HCT116 (cell line): ENCODE measurements at regions not wholly inside any gene's neighbourhood (a gene's known extent, or its start where the extent isn't known, plus 50 kb on each side); places are given as distances from the start of the nearest gene placed in this dataset.

Source experiments
- ATAC-seq: fragments of 200-7000 bp; cut with Tn5 transposase; 2 replicates; pipeline ENCODE4 v1.9.1; 2020; ENCODE audit warnings: mild to moderate bottlenecking, moderate library complexity
- BruUV-seq: library from RNA; stranded (reverse); fragments of 400-500 nt; replicated peaks from 2 replicates; lab custom pipeline; 2021; lab: Mats Ljungman, UMichigan
- CTCF ChIA-PET: fragments of 300-600 bp; sonication (Branson Sonifier 250); formaldehyde crosslinking; loops from one replicate; lab custom pipeline; 2021; ENCODE audit warnings: antibody characterized with exemption; lab: Charles Lee
- POLR2A ChIA-PET: fragments of 300-600, 350-600 bp; sonication (Branson Sonifier 250); formaldehyde crosslinking; loops from one replicate; lab custom pipeline; 2021; ENCODE audit warnings: antibody characterized with exemption; lab: Charles Lee
- RAD21 ChIA-PET, 2 experiments: fragments of 300-600 bp; sonication (Branson Sonifier 250); formaldehyde crosslinking; loops; one replicate each; lab custom pipeline; 2023; ENCODE audit warnings: low total read pairs in 2 of 2; ENCODE audit not compliant: uncharacterized antibody in 2 of 2, unreplicated experiment in 2 of 2, low non-redundant PET in 1 of 2; lab: Charles Lee
- DNase-seq: peaks from one replicate; pipeline ENCODE4 v3.0.0-alpha.2; 2010; ENCODE audit warnings: low read depth, low spot score
- H2AFZ ChIP-seq: fragments of 200-600 bp; shearing (Covaris generic), sonication (generic); 2 replicates; pipeline ENCODE4 v1.6.1; 2017; ENCODE audit warnings: low read depth, mixed run types, mixed read lengths, antibody characterized with exemption, low read length; ENCODE audit not compliant: poor library complexity, severe bottlenecking
- H3K27ac ChIP-seq: 2 replicates; pipeline ENCODE4 v1.5.1; 2012; ENCODE audit warnings: low read depth, low read length
- H3K27me3 ChIP-seq: fragments of 200-600 bp; sonication (generic); 2 replicates; pipeline ENCODE4 v1.6.1; 2016; ENCODE audit warnings: mixed run types, low read length, mixed read lengths; ENCODE audit not compliant: insufficient read depth
- H3K36me3 ChIP-seq, 2 experiments: fragments of 200-500 bp in 1 of 2; fragments of 200-600 bp in 1 of 2; sonication (Bioruptor generic) in 1 of 2; sonication (generic) in 1 of 2; 2 replicates each; pipeline versions ENCODE4 v1.5.1 to v1.6.1; 2014 to 2016; ENCODE audit warnings: low read length in 2 of 2, inconsistent platforms in 1 of 2, mixed read lengths in 1 of 2, mixed run types in 1 of 2; ENCODE audit not compliant: insufficient read depth in 2 of 2, control insufficient read depth in 1 of 2
- H3K4me1 ChIP-seq, 2 experiments: fragments of 200-600 bp in 1 of 2; sonication (generic) in 1 of 2; 2 replicates each; pipeline versions ENCODE4 v1.5.1 to v1.6.1; 2012 to 2017; ENCODE audit warnings: low read length in 2 of 2, inconsistent platforms in 1 of 2, mild to moderate bottlenecking in 1 of 2, mixed read lengths in 1 of 2, mixed run types in 1 of 2, moderate library complexity in 1 of 2; ENCODE audit not compliant: insufficient read depth in 2 of 2, control insufficient read depth in 1 of 2
- H3K4me2 ChIP-seq: fragments of 200-600 bp; sonication (generic); 2 replicates; pipeline ENCODE4 v1.6.1; 2017; ENCODE audit warnings: mixed run types, low read length, mixed read lengths
- H3K4me3 ChIP-seq, 2 experiments: fragments of 200-600 bp in 1 of 2; sonication (generic) in 1 of 2; replicated peaks in 1 of 2; 2 replicates each; pipeline ENCODE4 v1.5.1; 2011 to 2016; ENCODE audit warnings: low read length in 2 of 2, control low read depth in 1 of 2, low read depth in 1 of 2, mild to moderate bottlenecking in 1 of 2, mixed read lengths in 1 of 2, mixed run types in 1 of 2
- H3K79me2 ChIP-seq: fragments of 200-600 bp; sonication (generic); 2 replicates; pipeline ENCODE4 v1.6.1; 2017; ENCODE audit warnings: mild to moderate bottlenecking, mixed run types, low read length, moderate library complexity, mixed read lengths; ENCODE audit not compliant: insufficient read depth
- H3K9ac ChIP-seq: fragments of 200-600 bp; sonication (generic); 2 replicates; pipeline ENCODE4 v1.6.1; 2016; ENCODE audit warnings: low read length, mixed read lengths
- H3K9me2 ChIP-seq: fragments of 200-600 bp; sonication (generic), shearing (Covaris generic); 2 replicates; pipeline ENCODE4 v1.6.1; 2017; ENCODE audit warnings: mixed run types, mild to moderate bottlenecking, moderate library complexity; ENCODE audit not compliant: insufficient read depth
- H3K9me3 ChIP-seq, 2 experiments: fragments of 200-500 bp in 1 of 2; fragments of 200-600 bp in 1 of 2; sonication (Bioruptor generic) in 1 of 2; sonication (generic) in 1 of 2; 2 replicates each; pipeline ENCODE4 v1.6.1; 2014 to 2017; ENCODE audit warnings: low read length in 2 of 2, mixed read lengths in 2 of 2, inconsistent platforms in 1 of 2, low read depth in 1 of 2, mild to moderate bottlenecking in 1 of 2, mixed run types in 1 of 2, moderate library complexity in 1 of 2; ENCODE audit not compliant: control insufficient read depth in 1 of 2, insufficient read depth in 1 of 2
- H4K20me1 ChIP-seq: fragments of 200-600 bp; sonication (generic), shearing (Covaris generic); 2 replicates; pipeline ENCODE4 v1.6.1; 2017; ENCODE audit warnings: mixed run types, mild to moderate bottlenecking, moderate library complexity; ENCODE audit not compliant: insufficient read depth
- CBX3 ChIP-seq: IDR thresholded peaks from 2 replicates; pipeline ENCODE4 v1.6.1; 2012; ENCODE audit warnings: low read depth
- ELF1 ChIP-seq: IDR thresholded peaks from 2 replicates; pipeline ENCODE4 v1.6.1; 2012; ENCODE audit warnings: low read depth, borderline replicate concordance
- EZH2phosphoT487 ChIP-seq: fragments of 200-600 bp; IDR thresholded peaks from 2 replicates; pipeline ENCODE4 v1.6.1; 2018; ENCODE audit warnings: antibody characterized with exemption, borderline replicate concordance
- POLR2A ChIP-seq: IDR thresholded peaks from 2 replicates; pipeline ENCODE4 v1.7.0; 2011; ENCODE audit warnings: borderline replicate concordance; ENCODE audit not compliant: insufficient read depth, insufficient read length; ENCODE audit errors: extremely low read depth
- SRF ChIP-seq: IDR thresholded peaks from 2 replicates; pipeline ENCODE4 v1.6.1; 2012; ENCODE audit warnings: low read depth
- YY1 ChIP-seq: IDR thresholded peaks from 2 replicates; pipeline ENCODE4 v1.6.1; 2011; ENCODE audit warnings: low read length, low read depth, moderate library complexity, mild to moderate bottlenecking; ENCODE audit not compliant: insufficient replicate concordance; ENCODE audit errors: extremely low read depth
- intact Hi-C: fragments of 100-400 bp; cut with micrococcal nuclease; formaldehyde crosslinking; loops from 2 replicates; pipeline ENCODE4 v1.10.0; 2022
- TF ChIP-seq, protein P1 (sequence below): IDR thresholded peaks from 2 replicates; pipeline ENCODE4 v1.6.1; 2012
- TF ChIP-seq, protein P2 (sequence below): IDR thresholded peaks from 2 replicates; pipeline ENCODE4 v1.6.1; 2012
- TF ChIP-seq, protein P3 (sequence below): IDR thresholded peaks from 2 replicates; pipeline ENCODE4 v1.6.1; 2011; ENCODE audit warnings: mild to moderate bottlenecking, low read length, moderate library complexity; ENCODE audit not compliant: insufficient replicate concordance; ENCODE audit errors: extremely low read depth

DNA sequence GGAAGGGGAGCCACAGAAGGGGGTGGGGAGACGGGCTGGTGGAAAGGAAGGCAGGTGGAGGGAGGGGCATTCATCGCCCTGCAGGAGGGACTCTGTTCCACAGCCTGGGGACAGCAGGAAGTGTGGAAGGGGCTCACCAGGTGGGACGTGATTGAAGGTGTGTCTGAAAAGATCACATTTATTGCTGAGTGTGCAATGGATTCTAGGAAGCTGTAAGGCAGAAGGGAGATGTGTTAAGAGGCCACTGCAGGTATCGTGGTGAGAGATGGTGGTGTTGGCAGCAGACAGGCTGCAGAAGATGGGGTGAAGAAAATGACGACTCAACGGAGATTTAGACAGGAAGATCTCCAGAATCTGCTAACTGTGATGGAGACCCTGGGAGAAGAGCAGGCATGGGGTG lies 537.4 kb downstream of the MN1 start:
- CTCF ChIA-PET = no interaction called here
- H4K20me1 ChIP-seq = no peaks in the 10 kb centered on the region
- no peak for ATAC-seq

More for the DNA sequence above, 537.4 kb downstream of the MN1 start:
- H3K36me3 ChIP-seq = no peaks in the 10 kb centered on the region
- DNase-seq = no peak
- H3K4me1 ChIP-seq = no peaks in the 10 kb centered on the region
- no peaks in the 10 kb centered on the region for H3K79me2 ChIP-seq
- H2AFZ ChIP-seq = no peak overlapping the region
- no peaks in the 10 kb centered on the region for H3K9me3 ChIP-seq
- TF ChIP-seq, protein P1, sequence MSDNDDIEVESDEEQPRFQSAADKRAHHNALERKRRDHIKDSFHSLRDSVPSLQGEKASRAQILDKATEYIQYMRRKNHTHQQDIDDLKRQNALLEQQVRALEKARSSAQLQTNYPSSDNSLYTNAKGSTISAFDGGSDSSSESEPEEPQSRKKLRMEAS = no peak
- TF ChIP-seq YY1 (no peak), POLR2A (no peak), EZH2phosphoT487 (no peak), ELF1 (no peak), CBX3 (no peak), SRF (no peak)
- TF ChIP-seq, protein P2, sequence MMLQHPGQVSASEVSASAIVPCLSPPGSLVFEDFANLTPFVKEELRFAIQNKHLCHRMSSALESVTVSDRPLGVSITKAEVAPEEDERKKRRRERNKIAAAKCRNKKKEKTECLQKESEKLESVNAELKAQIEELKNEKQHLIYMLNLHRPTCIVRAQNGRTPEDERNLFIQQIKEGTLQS = no peak
- TF ChIP-seq, protein P3, sequence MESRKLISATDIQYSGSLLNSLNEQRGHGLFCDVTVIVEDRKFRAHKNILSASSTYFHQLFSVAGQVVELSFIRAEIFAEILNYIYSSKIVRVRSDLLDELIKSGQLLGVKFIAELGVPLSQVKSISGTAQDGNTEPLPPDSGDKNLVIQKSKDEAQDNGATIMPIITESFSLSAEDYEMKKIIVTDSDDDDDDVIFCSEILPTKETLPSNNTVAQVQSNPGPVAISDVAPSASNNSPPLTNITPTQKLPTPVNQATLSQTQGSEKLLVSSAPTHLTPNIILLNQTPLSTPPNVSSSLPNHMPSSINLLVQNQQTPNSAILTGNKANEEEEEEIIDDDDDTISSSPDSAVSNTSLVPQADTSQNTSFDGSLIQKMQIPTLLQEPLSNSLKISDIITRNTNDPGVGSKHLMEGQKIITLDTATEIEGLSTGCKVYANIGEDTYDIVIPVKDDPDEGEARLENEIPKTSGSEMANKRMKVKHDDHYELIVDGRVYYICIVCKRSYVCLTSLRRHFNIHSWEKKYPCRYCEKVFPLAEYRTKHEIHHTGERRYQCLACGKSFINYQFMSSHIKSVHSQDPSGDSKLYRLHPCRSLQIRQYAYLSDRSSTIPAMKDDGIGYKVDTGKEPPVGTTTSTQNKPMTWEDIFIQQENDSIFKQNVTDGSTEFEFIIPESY = no peak
- RAD21 ChIA-PET = no interaction called here
- intact Hi-C loops = no loop called here
- no peak overlapping the region for H3K9ac ChIP-seq
- no peaks in the 10 kb centered on the region for H3K9me2 ChIP-seq
- POLR2A ChIA-PET = no interaction called here
- H3K27ac ChIP-seq = no peak overlapping the region
- peaks cover 2% of the 10 kb centered on the region; the same call in 1 of the 2 replicates for H3K27me3 ChIP-seq
- BruUV-seq = no TSS peak
- H3K4me3 ChIP-seq = no peak overlapping the region
- H3K4me2 ChIP-seq = no peak overlapping the region
